GM12891 (cell line): ENCODE measurements at regions not wholly inside any gene's neighbourhood (a gene's known extent, or its start where the extent isn't known, plus 50 kb on each side); places are given as distances from the start of the nearest gene placed in this dataset.
A peak's percentile ranks its signal among the peaks of the same experiment; 100 is the strongest.
"Not testable (repeated sequence)": the region's sequence is repeated elsewhere in the genome, so short reads cannot be mapped to it uniquely, and the experiment has no call there.

Source experiments
- DNase-seq: peaks from one replicate; pipeline ENCODE4 v3.0.0; 2011; ENCODE audit warnings: low spot score; ENCODE audit not compliant: insufficient read length
- FAIRE-seq: peaks from 2 replicates; lab custom pipeline; 2011; peaks lifted over from hg19 to GRCh38; lab: Jason Lieb, UNC
- PAX5 ChIP-seq: IDR thresholded peaks from 2 replicates; pipeline ENCODE4 v1.6.1; 2011; ENCODE audit warnings: low read length, moderate library complexity, mild to moderate bottlenecking; ENCODE audit not compliant: insufficient read depth, severe bottlenecking
- POLR2A ChIP-seq: IDR thresholded peaks from 2 replicates; pipeline ENCODE4 v1.6.1; 2011; ENCODE audit warnings: low read depth, low read length, control low read depth
- POLR2AphosphoS5 ChIP-seq: IDR thresholded peaks from 2 replicates; pipeline ENCODE4 v1.6.1; 2011; ENCODE audit warnings: low read depth, low read length, control low read depth
- POU2F2 ChIP-seq: IDR thresholded peaks from 2 replicates; pipeline ENCODE4 v1.6.1; 2011; ENCODE audit warnings: low read depth, mild to moderate bottlenecking, control low read depth, low read length, moderate library complexity
- SPI1 ChIP-seq: IDR thresholded peaks from 2 replicates; pipeline ENCODE4 v1.6.1; 2011; ENCODE audit warnings: low read depth, low read length, control low read depth
- TAF1 ChIP-seq: IDR thresholded peaks from 2 replicates; pipeline ENCODE4 v1.6.1; 2011; ENCODE audit warnings: low read depth, low read length, control low read depth

DNA sequence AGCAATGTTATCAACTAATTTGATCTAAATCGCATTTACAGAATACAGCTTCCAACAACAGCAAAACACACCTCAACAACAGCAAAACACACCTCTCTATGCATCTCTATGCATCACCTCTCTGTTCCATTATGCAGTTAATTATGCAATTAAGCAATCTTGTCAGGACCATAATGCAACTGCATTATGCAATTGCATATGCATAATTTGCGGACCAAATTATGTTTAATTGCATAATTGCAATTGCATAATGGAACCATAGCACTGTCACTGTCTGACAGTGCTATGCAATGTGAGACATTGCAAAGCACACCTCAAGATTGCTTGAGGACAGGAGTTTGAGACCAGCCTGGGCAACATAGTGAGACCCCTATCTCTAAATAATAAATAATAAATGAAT lies 80.4 kb upstream of the PRSS3 start:
- no peak for TF ChIP-seq PAX5
- TF ChIP-seq POLR2A: no peak
- TF ChIP-seq SPI1: no peak
- TF ChIP-seq TAF1: no peak
- no peak for TF ChIP-seq POU2F2
- TF ChIP-seq POLR2AphosphoS5: no peak

DNA sequence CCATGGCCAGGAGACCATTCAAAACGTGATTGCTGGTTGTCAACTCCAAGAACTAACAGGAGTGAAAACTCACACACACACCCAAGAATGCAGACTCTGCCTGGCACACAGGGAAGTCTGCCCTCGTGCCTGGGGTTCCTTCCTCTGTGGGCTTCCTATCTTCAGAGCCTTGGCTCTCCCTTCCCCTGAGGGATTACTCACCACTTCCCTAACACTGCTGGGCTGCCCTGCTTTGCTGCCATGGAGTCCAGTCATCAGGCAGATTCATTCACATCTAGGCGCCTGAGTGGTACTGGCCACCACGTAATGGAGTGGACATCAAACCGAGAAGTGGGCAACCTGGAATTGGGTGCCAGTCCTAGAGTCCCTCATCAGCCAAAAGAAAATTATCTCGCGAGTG lies 76.4 kb upstream of the PRSS3 start:
- no peak for FAIRE-seq
- TF ChIP-seq POLR2A (no peak), POU2F2 (no peak), TAF1 (no peak), POLR2AphosphoS5 (no peak), SPI1 (no peak), PAX5 (no peak)
- DNase-seq: no peak

More for the DNA sequence above, 80.4 kb upstream of the PRSS3 start:
- DNase-seq (no peak), FAIRE-seq (peak; percentile 78)

DNA sequence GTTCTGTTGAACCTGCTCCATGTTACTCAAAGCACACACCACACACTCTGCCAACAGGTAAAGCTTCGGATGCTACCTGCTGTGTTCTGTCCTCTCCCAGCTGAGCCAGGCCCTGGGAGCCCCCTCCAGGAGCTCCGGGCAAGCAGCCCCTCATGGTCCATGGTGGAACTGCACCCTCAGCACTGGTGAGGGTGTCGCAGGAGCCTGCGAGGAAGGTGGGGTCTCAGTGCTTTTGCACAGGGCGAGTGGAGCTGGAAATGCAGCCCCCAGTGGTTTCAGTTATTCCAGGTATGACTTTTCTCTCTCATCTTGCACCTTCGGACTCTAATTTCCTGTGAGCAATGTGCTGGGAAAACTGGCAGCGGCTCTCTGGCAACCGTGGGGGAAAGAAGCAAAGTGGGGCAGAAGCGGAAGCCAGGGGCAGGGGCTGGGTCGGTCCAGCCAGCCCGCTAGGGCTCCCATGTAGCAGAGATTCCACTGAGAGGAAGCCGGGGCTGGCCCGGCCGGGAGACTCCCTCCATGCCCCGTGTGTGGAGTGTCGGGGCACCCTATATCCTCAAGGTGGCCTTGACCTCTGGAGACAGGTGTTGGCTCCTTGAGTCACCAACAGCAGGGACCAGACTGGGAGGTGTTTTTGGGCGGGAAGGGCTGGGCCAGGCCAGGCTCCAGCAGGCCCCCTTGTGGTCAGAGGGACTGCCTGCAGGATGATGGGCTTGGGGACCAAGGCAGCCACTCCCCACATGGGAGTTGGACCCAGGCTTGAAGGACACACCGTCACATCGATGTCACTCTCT lies 75.6 kb upstream of the PRSS3 start:
- DNase-seq (no peak), FAIRE-seq (peak; percentile 80)
- TF ChIP-seq POLR2AphosphoS5 (no peak), POLR2A (no peak), PAX5 (no peak), TAF1 (no peak), SPI1 (no peak), POU2F2 (no peak)

DNA sequence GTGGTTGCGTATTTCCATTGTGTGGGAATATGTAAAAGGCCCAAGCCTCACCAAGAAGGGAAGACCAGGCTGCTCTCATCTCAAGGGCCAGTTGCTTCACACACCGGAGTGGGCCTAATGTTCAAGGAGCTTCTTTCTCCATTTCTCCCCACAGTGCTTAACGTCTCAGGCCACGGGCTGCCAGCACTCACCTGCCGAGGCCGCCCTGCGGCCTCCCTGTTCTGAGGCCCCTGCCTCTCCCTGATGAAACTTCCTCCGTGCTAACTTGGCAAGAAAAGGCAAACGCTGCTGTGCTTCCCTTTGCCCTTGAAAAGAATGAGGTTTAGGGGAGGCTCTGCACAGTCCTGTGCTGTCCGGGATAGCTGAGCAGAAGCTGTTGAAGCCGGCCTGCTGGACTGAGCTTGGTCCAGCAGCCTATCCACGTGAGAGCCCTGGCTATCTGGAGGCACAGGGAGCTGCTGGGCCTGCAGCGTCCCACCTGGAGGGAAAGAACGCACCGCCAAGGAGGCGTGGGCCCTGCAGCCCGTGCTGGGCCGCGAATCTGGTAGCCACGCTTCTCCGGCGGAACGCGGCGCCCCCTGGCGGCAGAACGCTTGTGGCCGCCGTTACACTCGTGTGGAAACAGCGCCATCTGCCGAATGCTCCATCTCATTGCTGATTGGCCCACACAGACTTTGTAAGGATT lies 73.5 kb upstream of the PRSS3 start:
- TF ChIP-seq SPI1: no peak
- no peak for TF ChIP-seq PAX5
- TF ChIP-seq TAF1: no peak
- no peak for TF ChIP-seq POU2F2
- FAIRE-seq (peak; percentile 96), DNase-seq (peak; percentile 53)

DNA sequence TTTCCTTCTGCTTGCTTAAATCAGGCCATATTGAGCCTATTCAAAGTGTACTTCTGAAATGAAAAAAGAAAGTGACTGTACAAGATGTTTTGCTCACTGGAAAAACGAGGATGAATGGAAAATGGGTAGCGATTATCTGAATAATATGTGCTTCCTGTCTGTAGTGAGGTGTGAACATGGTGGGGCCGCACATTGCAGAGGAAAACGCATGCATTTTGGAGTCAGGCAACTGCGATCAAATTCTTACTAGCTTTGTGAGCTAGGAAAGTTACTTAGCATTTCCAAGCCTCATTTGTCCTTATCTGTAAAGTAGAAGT lies 73.0 kb upstream of the PRSS3 start:
- TF ChIP-seq POU2F2: no peak
- DNase-seq (no peak), FAIRE-seq (no peak)

DNA sequence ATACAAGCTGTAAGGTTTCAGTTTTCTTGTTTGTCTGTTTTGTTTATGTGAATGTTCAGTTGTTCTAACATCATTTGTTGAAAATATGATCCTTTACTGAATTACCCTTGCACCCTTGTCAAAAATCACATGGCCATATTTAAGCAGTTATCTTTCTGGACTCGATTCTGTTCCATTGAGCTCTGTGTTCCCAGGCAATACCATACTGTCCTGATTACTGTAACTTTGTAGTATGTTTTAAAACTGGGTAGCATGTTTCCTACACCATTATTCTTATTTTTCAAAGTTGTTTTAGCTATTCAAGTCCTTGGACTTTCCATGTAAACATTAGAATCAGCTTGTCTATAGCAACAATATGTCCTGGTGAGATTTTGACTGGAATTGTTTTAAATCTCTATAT lies 66.7 kb upstream of the PRSS3 start:
- no peak for DNase-seq
- FAIRE-seq: no peak
- TF ChIP-seq POU2F2: no peak
- no peak for TF ChIP-seq PAX5
- no peak for TF ChIP-seq POLR2A
- TF ChIP-seq SPI1: no peak
- TF ChIP-seq TAF1: no peak
- no peak for TF ChIP-seq POLR2AphosphoS5

DNA sequence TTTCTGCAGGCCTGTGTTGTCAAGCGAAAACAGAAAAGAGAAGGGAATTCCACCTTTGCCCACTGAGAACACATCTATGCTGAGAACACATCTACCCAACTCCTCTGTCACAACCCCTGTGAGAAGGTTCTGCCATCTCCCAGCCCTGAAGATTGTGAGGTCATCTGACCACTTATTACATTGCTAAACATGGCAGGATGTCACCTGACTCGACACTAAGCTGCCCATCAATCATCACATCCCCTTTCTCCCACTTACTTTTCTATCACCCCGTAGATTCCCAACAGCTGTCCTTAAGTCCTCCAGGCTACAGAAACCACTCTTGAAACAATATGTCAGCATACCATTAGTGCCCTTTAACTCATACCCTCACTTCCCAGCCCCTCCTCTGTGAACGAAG lies 64.2 kb upstream of the PRSS3 start:
- TF ChIP-seq TAF1 (no peak), POU2F2 (no peak), POLR2AphosphoS5 (no peak), POLR2A (no peak)
- FAIRE-seq (no peak), DNase-seq (no peak)

DNA sequence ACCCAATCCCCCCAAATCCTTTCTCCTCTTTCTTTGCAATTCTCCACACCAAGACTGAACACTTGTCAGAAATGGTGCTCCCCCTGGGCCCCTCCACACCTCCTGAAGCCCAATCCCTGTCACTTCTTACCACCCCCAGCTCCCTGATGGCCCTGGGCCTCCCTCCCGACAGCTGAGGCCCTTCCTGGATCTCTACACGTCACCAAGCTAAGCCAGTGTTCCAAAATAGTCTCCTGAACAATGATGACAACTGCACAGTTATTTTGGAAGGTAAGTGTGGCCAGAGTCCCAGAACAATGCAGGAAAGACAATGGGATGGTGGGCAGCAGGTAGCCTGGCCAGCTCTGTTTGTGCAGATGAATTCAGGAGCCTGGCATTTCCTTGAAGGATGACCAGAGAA lies 63.7 kb upstream of the PRSS3 start:
- DNase-seq: no peak
- FAIRE-seq: no peak
- TF ChIP-seq TAF1 (no peak), SPI1 (no peak), POLR2A (no peak), POU2F2 (no peak), PAX5 (no peak), POLR2AphosphoS5 (no peak)

DNA sequence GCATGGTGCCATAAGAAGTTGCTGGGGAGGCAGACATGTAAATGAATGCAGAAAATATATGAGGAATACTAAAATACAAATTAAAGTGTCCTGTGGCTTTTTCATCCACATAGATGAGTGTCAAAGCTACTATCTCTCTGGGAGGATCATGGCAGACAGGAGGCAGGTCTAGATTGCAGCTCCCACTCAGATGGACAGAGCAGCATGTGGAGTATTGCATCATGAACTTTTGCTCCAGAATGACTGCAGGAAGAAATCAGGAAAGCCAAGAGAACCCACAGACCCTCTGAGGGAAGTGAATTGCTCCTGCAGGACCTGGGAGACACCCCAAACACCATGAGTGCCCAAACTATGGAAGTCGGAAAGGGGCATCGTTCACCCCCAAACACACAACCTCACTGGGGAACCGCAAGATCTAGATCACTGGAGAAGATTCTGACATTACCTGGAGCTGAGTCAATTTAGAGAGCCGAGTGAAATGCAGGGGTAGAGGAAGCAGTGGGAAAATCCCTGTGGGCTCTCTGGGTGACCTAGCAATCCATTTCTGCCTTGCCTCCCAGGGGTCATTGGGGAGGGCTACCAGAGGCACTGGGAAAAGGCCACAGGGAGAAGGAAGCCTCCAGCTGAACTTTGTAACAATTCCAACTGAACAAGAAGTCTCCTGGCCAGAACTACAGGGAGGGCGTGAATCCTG lies 61.0 kb upstream of the PRSS3 start:
- FAIRE-seq, DNase-seq: not testable (repeated sequence)

DNA sequence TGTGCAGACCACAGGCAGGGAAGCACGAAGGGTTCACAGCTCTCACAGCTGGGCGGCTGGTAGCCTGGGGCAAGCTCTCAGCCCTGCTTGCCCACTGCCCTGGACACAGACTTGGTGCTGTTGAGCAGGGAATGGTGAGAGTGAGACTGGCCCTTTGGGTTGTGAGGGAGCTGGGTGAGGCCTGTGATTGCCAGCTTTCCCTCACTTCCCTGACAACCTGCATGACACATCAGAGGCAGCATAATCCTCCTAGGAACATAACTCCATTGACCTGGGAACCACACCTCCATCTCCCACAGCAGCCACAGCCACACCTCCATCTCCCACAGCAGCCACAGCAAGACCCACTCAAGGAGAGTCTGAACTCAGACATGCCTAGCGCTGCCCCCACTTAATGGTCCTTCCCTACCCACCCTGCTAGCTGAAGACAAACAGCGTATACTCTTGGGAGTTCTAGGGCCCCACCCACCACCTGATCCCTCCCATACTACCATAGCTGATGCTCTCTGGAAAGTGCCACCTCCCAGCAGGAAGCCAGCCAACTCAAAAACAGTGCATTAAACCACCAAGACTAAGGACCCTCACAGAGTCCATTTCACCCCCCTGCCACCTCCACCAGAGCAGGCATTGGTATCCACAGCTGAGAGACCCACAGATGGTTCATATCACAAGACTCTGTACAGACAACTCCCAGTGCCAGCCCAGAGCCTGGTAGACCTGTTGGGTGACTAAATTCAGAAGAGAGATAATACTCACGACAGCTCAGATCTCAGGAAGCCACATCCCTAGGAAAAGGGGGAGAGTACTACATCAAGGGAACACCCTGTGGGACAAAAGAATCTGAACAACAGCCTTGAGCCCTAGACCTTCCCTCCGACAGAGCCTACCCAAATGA lies 60.2 kb upstream of the PRSS3 start:
- DNase-seq, FAIRE-seq: not testable (repeated sequence)
